PC-3 (cell line): ENCODE measurements at regions not wholly inside any gene's neighbourhood (a gene's known extent, or its start where the extent isn't known, plus 50 kb on each side); places are given as distances from the start of the nearest gene placed in this dataset.

Source experiments
- EZH2 ChIP-seq: fragments of 300-600 bp; sonication (generic); IDR thresholded peaks from one replicate; pipeline ENCODE4 v1.6.1; 2017; ENCODE audit warnings: antibody characterized with exemption, mild to moderate bottlenecking, low read length; ENCODE audit not compliant: unreplicated experiment
- TF ChIP-seq, protein P1 (sequence below): fragments of 300-600 bp; sonication (generic); conservative IDR thresholded peaks from 2 replicates; pipeline ENCODE4 v1.5.1; 2017; ENCODE audit warnings: antibody characterized with exemption, low read depth, mild to moderate bottlenecking, low read length

DNA sequence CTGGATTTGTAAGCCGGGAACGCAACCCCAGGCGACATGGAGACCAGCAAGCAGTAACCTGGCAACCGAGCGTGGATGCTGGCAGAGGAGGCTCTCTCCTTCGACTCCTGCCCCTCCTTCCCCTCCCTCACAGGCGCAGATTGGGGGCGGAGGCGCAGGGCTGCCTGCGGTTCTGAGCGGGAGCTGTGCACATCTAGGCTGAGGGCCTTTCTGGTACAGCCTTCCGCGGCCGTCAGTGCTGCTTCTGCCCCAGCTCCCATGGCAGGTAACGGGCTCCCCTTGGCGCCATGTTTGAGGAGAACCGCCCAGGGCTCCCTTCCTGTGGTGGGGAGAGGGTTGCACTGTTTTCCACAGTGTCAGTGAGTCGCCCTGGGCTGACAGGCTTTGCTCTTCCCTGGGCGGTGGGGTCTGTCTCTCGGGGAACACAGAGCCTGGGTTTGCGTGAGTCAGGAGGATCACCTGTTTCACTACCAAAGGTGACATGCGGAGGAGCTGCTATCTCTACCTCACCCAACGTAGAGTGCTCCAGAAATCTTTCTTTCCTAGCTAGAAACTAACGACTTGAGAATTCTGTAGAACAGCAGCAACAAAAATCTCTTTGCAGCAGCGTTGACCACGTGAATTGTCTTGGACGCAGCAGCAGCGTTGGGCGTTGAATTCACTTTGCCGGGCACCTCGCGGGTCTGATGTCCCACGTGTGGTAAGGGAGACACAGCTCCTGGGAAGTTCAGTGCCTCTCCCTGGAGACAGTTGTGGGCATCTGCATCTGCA lies 154.8 kb upstream of the COBL start:
- TF ChIP-seq, protein P1, sequence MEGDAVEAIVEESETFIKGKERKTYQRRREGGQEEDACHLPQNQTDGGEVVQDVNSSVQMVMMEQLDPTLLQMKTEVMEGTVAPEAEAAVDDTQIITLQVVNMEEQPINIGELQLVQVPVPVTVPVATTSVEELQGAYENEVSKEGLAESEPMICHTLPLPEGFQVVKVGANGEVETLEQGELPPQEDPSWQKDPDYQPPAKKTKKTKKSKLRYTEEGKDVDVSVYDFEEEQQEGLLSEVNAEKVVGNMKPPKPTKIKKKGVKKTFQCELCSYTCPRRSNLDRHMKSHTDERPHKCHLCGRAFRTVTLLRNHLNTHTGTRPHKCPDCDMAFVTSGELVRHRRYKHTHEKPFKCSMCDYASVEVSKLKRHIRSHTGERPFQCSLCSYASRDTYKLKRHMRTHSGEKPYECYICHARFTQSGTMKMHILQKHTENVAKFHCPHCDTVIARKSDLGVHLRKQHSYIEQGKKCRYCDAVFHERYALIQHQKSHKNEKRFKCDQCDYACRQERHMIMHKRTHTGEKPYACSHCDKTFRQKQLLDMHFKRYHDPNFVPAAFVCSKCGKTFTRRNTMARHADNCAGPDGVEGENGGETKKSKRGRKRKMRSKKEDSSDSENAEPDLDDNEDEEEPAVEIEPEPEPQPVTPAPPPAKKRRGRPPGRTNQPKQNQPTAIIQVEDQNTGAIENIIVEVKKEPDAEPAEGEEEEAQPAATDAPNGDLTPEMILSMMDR: no peak
- no peak for TF ChIP-seq EZH2
